DND-41 (cell line): ENCODE measurements at regions not wholly inside any gene's neighbourhood (a gene's known extent, or its start where the extent isn't known, plus 50 kb on each side); places are given as distances from the start of the nearest gene placed in this dataset.

ENCODE experiments used
- CTCF ChIP-seq: IDR thresholded peaks from 2 replicates; pipeline ENCODE4 v1.5.1; 2012; ENCODE audit warnings: borderline replicate concordance, low read length, moderate library complexity, mild to moderate bottlenecking; ENCODE audit not compliant: poor library complexity, severe bottlenecking; ENCODE audit errors: extremely low read depth
- EZH2 ChIP-seq: IDR thresholded peaks from 3 replicates; pipeline ENCODE4 v1.6.1; 2012; ENCODE audit warnings: borderline replicate concordance, low read depth, mild to moderate bottlenecking, moderate library complexity, low read length, inconsistent platforms; ENCODE audit not compliant: severe bottlenecking

DNA sequence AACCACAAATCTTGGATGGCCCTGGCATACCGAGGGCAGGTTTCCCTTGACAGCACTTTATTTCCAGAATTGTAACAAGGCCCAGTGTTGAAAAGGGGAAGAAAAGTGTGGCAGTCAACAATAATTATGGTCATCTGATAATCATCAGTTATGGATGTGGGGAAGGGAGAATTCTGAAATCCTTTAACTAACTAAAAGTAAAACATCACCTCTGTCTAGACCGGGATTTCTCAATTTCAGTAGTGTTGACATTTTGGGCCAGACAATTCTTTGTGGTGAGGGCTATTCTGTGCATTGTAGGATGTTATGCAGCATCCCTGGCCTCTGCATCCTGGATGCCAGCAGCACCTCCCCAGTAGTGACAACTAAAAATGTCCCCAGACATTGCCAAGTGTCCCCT, 140.4 kb downstream of the PSAT1 start:
- TF ChIP-seq CTCF (no peak), EZH2 (no peak)
